AG10803 (cell line): ENCODE measurements at regions not wholly inside any gene's neighbourhood (a gene's known extent, or its start where the extent isn't known, plus 50 kb on each side); places are given as distances from the start of the nearest gene placed in this dataset.

Experiments used
- DNase-seq: peaks from one replicate; pipeline ENCODE4 v3.0.0; 2010; ENCODE audit warnings: low read depth
- H3K4me3 ChIP-seq: 2 replicates; pipeline ENCODE4 v1.5.1; 2011; ENCODE audit warnings: mild to moderate bottlenecking, low read length, control low read depth
- TF ChIP-seq, protein P1 (sequence below): conservative IDR thresholded peaks from 2 replicates; pipeline ENCODE4 v1.5.1; 2011; ENCODE audit warnings: mild to moderate bottlenecking, low read length, control low read depth, inconsistent platforms

GRCh38 chr13:79060216-79060615 is 345.8 kb downstream of the RBM26 start:
- TF ChIP-seq, protein P1, sequence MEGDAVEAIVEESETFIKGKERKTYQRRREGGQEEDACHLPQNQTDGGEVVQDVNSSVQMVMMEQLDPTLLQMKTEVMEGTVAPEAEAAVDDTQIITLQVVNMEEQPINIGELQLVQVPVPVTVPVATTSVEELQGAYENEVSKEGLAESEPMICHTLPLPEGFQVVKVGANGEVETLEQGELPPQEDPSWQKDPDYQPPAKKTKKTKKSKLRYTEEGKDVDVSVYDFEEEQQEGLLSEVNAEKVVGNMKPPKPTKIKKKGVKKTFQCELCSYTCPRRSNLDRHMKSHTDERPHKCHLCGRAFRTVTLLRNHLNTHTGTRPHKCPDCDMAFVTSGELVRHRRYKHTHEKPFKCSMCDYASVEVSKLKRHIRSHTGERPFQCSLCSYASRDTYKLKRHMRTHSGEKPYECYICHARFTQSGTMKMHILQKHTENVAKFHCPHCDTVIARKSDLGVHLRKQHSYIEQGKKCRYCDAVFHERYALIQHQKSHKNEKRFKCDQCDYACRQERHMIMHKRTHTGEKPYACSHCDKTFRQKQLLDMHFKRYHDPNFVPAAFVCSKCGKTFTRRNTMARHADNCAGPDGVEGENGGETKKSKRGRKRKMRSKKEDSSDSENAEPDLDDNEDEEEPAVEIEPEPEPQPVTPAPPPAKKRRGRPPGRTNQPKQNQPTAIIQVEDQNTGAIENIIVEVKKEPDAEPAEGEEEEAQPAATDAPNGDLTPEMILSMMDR = no peak
- no peak for DNase-seq
- H3K4me3 ChIP-seq = no peak overlapping the region

GRCh38 chr13:79056706-79057105 is 349.3 kb downstream of the RBM26 start:
- TF ChIP-seq, protein P1 = no peak
- DNase-seq = no peak
- H3K4me3 ChIP-seq = no peak overlapping the region

DNA sequence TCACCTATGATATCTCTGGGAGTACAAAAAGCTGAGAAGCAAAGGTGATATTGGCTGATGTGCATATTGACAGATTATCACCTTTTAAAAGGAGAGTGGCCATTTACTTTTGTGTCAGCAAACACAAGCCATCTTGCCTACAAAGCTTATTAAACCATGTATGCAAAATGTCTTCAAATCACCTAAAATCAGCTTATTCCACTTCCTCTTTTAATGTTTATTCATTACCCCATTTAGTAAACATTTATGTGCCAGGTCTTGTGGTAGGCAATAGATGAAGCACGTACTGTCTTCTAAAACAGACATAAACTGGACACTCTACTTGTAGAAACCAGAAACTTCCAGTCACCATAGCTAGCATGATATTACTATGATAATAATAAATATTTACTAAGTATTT is 354.6 kb downstream of the RBM26 start:
- DNase-seq = no peak
- no peak overlapping the region for H3K4me3 ChIP-seq
- TF ChIP-seq, protein P1 = no peak

DNA sequence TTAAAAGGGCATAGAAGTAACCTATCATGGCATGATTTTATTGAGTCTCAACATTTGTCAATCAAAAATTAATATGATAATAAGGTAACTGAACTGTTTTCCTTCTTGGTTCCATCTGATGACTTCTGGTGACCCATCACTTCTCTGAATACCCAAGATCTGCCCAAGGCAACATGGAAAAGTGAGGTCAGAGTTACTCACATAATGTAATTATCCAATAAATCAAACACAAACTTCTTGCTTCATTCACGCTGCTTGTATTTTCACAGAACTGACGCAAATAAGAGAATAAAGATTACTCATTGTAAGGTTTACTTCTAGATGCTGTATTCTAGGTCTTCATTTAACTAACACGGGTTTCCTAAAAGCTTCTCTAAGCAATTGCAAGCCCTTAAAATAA is 361.6 kb downstream of the RBM26 start:
- DNase-seq = no peak
- no peak overlapping the region for H3K4me3 ChIP-seq
- TF ChIP-seq, protein P1 = no peak

GRCh38 chr13:79043208-79043607 is 362.8 kb downstream of the RBM26 start:
- TF ChIP-seq, protein P1 = no peak
- H3K4me3 ChIP-seq = no peak overlapping the region
- DNase-seq = no peak

GRCh38 chr13:79037197-79037596 is 368.9 kb downstream of the RBM26 start:
- TF ChIP-seq, protein P1 = no peak
- H3K4me3 ChIP-seq = no peak overlapping the region
- DNase-seq = no peak

- no peak for DNase-seq
- H3K4me3 ChIP-seq = no peak overlapping the region
- TF ChIP-seq, protein P1 = no peak
Measured at GRCh38 chr13:79034341-79034740, 371.7 kb downstream of the RBM26 start.
